ENCODE measurements at regions not wholly inside any gene's neighbourhood (a gene's known extent, or its start where the extent isn't known, plus 50 kb on each side); places are given as distances from the start of the nearest gene placed in this dataset.

- TF ChIP-seq, protein P1, sequence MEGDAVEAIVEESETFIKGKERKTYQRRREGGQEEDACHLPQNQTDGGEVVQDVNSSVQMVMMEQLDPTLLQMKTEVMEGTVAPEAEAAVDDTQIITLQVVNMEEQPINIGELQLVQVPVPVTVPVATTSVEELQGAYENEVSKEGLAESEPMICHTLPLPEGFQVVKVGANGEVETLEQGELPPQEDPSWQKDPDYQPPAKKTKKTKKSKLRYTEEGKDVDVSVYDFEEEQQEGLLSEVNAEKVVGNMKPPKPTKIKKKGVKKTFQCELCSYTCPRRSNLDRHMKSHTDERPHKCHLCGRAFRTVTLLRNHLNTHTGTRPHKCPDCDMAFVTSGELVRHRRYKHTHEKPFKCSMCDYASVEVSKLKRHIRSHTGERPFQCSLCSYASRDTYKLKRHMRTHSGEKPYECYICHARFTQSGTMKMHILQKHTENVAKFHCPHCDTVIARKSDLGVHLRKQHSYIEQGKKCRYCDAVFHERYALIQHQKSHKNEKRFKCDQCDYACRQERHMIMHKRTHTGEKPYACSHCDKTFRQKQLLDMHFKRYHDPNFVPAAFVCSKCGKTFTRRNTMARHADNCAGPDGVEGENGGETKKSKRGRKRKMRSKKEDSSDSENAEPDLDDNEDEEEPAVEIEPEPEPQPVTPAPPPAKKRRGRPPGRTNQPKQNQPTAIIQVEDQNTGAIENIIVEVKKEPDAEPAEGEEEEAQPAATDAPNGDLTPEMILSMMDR (IDR thresholded peaks at IDR 0.05): no peak
- no peak for TF ChIP-seq POLR2A (IDR thresholded peaks at IDR 0.05)
Measured at GRCh38 chr16:80230328-80231120, 310.3 kb upstream of the DYNLRB2 start.
